HG03520 (cell line): ENCODE measurements at regions not wholly inside any gene's neighbourhood (a gene's known extent, or its start where the extent isn't known, plus 50 kb on each side); places are given as distances from the start of the nearest gene placed in this dataset.

ENCODE experiments used
- ATAC-seq: cut with Tn5 transposase; IDR thresholded peaks from one replicate; pipeline ENCODE4 v1.9.1; 2021; ENCODE audit warnings: mild to moderate bottlenecking, moderate library complexity; ENCODE audit not compliant: unreplicated experiment

DNA sequence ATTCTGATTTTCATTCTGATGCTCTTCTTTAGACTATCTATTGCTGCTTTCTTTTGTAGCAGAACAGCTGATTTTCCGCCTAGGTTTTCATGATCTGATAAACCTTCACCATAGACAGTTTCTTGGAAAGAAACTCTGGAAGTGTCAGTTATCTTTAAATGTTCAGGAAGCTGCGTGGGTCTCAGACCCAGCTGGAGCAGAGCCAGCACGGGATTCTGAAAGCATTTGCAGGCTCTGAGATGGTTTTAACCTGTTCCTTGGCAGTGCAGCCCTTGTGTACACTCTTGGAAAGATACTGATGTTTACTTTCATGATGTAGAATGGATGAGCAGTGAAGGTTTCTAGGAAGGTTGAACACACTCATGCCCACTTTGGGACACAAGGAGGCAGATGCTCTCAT is 178.0 kb upstream of the DMRT1 start:
- ATAC-seq = no peak

DNA sequence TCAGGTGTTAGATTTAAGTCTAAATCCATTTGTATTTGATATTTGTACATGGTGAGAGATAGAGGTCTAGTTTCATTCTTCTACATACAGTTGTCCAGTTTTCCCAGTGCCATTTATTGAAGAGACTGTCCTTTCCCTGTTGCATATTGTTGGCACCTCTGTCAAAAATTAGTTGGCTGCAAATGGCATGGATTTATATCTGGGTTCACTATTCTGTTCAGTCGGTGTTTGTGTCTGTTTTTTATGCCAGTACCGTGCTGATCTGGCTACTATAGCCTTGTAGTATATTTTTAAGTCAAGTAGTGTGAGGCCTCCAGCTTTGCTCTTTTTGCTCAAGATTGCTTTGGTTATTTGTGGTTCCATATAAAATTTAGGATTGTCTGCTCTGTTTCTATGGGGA is 176.2 kb upstream of the DMRT1 start:
- ATAC-seq = no peak

DNA sequence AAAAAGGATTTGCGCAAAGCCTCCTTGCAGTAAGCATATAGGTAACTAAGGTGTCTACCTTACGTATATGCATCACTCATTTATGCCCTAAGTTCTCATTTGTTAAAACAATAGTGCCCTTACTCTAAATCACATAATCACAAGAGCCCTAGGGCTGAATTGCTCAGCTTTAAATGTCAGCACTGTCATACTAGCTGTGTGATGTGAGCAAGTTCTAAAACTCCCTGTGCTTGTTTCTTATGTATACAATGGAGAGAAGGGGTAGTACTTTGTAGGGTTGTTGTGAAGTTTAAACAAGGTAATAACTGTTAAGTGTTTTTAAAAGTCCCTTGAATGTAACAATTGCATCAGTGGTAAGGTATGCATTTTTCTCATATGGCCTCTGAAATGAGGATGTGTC is 169.5 kb upstream of the DMRT1 start:
- ATAC-seq = no peak

DNA sequence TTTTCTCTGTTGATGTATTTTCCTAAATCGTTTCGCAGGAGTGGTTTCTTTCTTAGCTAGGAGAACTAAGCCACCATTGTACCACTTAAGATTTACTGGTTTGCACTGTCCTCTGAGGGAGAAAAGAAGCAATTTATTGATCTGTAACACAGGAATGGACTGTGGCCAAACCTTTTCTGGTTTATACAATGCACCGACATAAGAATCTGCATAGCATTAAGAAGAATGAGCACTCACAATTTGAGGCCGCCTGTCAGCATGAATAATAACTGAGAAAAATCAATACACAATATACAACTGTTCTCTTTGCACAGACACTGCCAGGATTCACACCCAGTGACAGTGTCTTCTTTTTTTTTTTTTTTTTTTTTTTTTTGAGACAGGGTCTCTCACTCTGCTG is 168.6 kb upstream of the DMRT1 start:
- ATAC-seq = no peak

DNA sequence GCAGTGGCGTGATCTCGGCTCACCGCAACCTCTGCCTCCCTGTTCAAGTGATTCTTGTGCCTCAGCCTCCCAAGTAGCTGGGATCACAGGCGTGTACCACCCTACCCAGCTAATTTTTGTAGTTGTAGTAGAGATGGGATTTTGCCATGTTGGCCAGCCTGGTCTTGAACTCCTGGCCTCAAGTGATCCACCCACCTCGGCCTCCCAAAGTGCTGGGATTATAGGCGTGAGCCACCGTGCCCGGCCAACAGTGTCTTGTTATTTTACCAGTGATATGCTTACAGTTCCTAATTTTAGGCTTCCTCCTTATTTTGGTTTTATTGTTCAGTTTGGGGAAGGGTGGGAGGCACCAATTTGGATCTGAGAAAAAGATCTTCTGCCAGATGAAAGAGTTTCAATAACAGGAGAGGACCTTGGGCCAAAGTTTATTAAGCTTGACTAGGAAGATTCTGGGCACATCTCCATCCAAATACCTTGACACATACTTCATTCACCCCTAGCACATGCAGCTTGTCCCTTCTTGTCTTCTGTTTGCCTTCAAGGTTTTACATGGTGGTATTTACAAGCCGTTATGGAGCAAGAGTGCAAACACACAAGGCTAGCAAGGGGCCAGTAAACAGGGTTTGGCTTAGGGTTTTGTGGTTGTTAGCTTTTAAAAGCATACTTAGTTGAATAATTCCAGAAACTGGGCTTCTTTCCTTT is 168.1 kb upstream of the DMRT1 start:
- no peak for ATAC-seq

DNA sequence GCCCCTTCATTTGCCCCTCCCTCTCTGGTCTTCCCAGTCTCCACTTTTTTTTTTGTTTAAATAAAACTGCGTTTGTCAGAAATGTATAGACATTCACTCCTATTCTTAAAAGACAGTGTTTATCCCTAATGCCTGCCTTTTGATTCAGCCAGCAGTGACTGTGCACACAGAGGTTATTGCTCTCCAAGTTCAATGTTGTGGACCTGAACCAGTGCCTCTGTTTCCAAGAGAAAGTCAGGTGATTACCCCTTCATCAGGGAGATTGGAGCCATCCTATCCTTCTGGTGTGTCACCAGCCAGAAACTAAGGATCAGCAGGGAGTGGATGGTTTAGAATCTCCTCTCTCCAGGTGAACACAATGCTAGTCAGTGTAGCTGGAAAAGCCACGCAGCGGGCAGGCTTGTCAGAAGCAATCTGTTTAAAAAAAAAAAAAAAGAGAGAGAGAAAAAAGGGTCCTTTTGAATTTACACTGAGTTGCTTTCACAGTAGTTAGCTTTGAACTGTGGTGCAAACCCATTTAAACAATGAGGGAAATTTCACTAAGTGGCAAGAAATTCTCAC is 167.5 kb upstream of the DMRT1 start:
- ATAC-seq = no peak

DNA sequence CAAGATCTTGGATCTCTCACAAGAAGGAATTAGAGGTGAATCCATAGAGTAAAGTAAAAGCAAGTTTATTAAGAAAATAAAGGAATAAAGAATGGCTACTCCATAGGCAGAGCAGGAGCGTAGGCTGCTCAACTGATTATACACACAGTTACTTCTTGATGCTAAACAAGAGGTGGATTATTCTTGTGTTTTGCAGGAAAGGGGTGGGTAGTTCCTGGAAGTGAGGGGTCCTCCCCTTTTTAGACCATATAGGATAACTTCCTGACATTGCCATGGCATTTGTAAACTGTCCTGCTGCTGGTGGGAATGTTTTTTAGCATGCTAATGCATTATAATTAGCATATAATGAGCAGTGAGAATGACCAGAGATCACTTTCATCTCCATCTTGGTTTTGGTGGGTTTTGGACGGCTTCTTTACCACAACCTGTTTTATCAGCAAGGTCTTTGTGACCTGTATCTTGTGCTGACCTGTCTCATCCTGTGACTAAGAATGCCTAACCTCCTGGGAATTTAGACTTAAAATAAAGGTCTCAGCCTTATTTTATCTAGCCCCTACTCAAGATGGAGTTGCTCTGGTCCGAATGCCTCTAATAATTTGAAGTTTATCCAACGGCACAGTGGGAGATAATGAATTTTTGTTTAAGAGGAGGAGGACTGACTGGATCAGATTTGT is 165.7 kb upstream of the DMRT1 start:
- ATAC-seq = no peak

DNA sequence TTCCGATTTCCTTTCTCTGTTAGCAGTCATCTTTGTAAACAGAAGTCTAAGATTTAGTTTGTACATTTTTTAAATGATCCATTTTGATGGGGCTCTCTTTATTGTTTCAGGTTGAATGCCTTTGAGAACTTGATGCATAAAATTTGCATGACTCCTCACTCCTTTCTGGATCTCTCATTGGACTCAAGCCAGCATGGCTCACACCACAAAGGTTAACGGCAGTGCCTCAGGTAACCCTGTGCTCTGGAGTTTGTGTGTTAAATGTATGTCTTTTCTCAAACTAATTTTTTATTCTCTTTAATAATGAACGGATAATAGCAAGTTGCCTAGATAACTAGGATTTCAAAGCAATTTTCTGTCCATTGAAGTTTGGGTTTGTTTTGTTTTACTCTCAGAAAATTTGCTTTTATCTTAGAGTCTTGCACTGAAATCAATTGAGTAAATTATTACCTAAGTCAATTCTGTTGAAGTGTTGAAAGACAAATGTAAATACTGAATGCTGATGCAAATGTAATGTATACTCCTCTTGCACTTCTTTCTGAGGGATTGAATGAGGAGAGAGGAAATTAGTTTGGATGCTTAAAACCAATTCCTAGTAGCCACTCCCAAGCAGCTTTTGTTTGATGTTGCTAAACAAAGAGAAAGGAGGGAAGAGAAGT is 164.6 kb upstream of the DMRT1 start:
- no peak for ATAC-seq

DNA sequence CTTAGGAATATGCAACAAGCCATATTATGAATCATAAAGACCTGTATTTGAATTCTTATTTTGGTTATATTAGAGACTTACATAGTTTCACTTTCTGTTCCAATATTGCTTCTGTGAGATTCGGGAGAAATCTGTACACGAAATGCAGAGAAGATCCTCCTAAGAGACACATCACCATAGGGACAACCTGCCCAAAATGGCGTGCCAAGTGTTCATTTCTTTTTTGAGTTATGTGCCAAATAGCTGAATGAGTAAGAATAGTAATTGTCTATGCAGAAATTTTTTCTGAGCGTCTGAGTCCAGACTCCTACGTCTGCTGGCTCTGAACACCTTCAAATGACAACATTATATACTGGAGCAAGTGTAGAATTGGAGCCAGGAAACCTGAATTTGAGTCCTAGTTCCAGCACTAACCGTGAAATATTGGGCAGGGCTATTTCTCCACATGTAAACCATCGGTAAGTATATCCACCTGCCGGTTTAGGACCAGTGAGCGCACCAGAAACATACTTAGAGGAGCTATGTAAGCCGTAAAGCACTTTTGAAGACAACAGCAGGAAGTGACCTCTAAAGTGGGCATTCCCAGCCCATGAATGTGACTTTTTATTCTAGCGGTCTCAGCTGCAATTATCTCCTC is 163.9 kb upstream of the DMRT1 start:
- no peak for ATAC-seq

DNA sequence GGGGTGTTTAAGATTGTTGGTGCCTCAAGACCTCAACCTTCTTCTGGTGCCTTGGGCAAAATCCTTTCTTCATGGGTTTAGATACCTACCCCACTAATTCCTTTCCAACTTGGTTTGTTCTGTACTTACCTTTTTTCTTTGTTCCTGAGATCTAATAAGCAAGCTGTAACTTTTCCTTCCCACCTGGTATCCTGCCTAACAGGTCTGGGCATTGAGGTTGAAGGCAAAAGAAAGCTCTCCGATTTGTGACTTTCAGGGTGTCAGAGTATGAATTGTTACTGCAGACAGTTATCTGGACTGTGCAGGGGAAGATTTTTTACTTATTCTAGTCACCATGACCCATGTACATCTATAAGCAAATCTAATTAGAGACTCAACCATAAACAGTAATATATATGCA is 162.6 kb upstream of the DMRT1 start:
- no peak for ATAC-seq

DNA sequence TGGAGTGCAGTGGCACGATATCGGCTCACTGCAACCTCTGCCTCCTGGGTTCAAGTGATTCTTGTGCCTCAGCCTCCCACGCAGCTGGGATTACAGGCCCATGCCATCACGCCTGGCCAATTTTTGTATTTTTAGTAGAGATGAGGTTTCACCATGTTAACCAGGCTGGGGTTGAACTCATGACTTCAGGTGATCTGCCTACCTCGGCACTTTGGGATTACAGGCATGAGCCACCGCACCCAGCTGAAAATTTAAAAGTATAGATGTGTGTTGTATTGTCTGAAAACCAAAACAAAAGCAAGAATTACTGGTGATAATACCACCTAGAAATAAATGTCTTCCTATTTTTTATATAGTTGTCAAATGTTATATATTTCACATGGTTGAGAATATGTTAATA is 162.0 kb upstream of the DMRT1 start:
- ATAC-seq = no peak

DNA sequence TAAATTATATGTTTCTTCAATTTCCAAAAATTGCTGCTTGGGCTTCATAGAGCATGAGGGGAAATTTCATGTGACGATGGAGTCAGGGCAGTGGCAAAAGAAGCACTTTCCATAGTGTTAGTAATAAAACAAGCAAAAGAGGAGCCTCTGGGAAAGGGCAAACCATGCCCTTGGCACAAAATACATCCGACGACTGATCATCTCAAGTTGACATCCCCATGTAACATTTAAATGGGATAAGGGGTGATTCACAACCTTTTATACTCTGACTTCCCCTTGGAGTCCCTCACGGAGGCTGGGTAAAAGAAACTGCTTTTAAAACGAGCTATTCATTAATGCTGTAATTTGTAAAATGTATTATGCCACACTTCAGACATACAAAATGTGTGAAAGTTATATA is 161.4 kb upstream of the DMRT1 start:
- no peak for ATAC-seq

DNA sequence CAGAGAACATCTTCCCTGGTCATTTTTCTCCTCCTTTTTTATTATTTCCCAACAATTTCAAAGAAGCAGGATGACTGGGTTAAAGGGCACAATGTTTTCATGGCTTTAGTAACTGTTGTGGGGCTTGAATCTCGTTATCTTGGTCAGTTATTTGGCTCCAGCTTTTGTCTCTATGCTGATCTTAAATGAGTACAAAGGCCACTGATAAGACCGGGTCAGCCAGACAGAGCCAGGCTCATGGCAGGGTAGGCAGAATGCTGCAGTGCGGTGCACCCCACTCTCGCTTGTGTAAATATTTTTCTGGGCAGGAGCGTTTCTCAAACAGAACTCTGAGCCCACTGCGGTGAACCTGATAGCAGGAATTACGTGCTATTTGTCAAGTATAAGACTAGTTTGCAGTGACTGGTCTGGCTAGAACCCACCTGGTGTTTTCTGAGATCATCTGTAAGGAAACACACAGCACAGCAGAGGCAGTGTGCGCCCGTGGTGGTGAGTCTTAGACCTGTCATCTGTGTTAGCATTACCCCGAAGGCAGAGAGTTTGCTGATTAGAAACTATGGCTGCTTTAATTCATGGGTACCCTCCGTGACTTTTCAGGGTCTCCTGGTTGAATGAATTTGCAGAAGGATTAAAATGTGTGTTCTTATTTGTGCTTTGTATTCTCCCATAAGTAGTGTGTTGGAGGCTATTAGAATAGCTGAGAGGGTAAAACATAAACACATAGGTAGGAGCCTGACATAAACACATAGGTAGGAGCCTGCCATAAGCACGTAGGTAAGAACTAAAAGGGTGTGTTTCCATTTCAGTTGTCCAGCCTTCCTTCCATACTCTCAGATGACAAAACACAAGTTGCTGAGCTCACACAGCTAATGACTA is 158.6 kb upstream of the DMRT1 start:
- ATAC-seq = no peak

DNA sequence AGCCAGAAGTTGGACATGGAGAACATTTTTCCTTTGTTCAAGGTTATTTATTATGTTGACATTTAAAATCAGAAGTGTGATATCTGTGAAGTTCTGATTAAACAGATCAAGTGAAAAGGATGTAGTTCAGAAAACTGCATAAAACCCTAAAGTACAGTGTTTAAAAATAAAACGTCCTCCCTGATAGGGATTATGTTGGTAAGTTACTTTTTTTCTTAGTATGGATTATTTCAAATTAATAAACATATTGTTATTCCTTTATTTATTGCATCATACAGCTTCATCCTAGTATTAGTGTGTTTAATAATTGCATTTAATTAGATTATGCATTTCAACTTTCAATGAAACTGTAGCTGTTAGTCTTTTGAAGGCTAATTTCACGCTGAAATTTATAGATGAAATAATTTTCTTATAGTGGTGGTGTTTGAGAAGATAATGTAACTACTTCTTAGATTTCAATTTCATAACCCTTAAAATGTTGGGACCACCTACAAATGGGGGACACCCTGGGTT is 157.9 kb upstream of the DMRT1 start:
- ATAC-seq = no peak

DNA sequence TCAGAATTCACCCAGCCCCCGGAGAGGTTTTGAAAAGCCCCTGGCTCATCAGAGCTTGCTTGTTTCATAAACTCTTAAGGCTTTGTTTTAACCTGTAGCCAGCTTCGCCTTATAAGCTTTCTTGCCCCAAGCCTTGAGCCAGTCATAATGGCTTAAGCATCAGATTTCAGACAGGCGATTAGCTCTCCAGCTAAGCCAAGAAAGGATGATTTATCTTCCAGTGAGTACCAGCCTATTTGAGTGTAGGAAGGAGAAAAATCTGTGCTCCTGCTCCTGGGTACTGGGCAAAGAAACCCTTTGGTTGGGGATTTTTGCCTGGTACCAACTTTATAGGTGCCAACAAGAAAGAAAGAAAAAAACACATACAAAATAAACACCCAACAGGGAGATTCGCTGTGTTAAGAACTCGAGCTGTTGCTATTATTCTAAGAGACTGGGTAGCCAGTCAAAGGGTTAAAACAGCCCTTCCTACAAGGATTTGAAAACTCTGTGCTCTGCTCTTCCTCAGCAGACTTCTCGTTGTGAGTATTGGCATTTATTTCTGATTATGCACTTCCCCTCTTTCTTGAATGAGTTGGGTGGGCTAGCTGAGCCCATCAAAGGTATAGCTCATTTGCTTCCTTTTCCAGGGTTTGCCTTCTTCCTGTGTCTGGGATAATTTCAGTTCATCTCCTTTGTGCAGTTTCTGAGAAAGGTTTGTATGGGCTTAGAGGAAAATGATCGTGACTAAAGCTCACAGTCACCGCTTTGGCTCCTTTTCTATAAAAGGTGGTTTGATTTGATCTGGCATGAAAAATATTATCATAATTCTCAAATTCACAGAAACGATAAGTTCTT is 157.2 kb upstream of the DMRT1 start:
- ATAC-seq = no peak

DNA sequence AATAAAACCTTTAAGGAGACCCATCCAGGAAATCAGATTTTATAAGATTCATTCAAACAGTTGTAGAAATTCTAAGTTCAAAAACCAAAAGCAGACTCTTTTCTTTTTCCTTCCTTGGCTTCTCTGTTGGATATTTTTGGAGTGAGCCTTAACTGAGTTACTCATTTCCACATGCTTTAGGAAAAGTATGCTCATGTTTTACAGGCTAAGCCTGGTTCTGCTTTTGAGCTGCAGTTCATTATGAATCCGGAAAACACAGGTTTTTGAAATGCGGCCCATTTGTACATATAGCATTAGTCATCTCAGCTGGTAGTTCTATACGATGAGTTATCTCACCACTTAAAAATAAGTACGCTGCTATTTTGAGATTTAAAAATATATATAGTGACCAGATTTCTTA is 156.6 kb upstream of the DMRT1 start:
- no peak for ATAC-seq

DNA sequence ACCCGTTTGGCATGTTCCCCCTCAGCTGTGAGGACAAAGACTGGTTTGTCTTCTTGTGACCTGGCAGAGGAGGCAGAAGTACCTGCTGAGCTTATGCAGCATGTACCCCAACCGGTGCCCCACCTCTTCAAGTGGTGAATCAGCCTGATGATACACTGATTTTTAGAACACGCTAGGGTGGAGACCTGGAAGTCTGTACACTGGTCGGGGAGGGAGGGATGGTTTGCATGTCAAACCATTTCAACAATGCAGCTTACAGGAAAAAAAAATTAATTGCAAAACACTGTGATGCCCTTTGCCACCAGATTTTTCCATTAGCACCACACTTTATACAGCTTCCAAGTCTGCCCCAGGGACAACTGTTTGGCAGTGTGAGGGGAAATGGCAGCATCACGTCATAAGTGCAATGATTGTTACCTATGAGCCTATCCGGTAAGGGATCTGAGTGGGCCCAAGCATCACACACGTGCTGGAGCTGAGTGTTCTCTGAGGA is 155.1 kb upstream of the DMRT1 start:
- no peak for ATAC-seq

DNA sequence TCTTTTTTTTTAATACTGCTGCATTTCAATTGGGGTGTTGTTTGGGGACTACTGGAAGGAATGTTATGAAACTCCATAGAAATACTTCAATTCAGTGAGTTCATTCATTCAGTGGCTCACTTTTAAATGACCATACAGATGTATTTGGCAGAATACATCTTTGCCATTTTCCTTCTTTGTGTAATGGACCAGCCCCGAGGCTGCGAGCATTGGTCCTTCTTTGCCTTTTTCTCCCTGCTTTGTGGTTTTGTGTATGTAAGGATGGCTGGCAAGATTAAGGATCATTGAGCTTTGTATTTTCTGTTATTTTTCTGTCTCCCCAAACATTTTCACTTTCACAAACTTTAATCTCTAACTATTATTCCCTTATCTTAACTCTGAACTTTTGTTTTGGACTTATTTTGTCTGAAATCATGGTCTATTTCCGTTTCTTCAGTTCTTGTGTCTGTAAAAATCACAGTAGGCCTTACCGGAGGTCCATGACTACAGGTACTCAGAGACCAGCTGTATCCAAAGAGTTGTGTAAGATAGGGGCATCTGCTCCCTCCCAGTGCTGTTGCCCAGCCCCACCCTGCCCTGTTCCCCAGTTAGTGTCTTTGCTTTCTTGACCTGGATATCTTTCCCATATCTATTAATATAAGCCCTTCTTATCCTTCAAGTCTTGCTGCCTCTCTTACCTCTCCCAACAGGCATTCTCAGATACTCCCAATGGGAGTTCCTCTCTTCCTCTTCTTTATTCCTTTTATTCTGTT is 154.3 kb upstream of the DMRT1 start:
- no peak for ATAC-seq

DNA sequence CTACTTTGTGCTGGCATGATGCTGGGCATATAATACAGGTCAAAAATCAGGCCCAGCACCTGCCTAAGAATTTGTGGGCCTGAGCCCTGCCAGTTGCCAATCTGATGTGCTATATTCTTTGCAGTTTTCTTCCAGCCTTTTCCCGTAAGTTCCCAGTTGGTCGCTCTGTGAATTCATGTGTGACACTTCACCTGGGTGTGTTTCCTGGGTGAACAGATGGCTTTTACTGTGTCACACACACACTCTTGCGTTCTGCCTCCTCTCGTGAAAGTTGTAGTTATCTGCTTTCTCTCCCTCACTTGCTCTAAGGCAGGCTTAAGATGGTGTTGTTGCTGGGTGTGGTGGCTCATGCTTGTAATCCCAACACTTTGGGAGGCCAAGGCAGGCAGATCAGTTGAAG is 153.5 kb upstream of the DMRT1 start:
- ATAC-seq = no peak
